ENCODE measurements at regions not wholly inside any gene's neighbourhood (a gene's known extent, or its start where the extent isn't known, plus 50 kb on each side); places are given as distances from the start of the nearest gene placed in this dataset.

- TF ChIP-seq CTCF (IDR thresholded peaks at IDR 0.05) (no peak), EP300 (IDR thresholded peaks at IDR 0.05; ENCODE audit: low read depth) (no peak), POLR2A (IDR thresholded peaks at IDR 0.05) (no peak)
These were observed 597.1 kb downstream of the MID1IP1 start for GRCh38 chrX:39398215-39398962.

Measured in transverse colon (tissue), 3 donors.